GM06990 (cell line): ENCODE measurements at regions not wholly inside any gene's neighbourhood (a gene's known extent, or its start where the extent isn't known, plus 50 kb on each side); places are given as distances from the start of the nearest gene placed in this dataset.

Source experiments
- DNase-seq: peaks from one replicate; pipeline ENCODE4 v3.0.0-alpha.2; 2011; ENCODE audit not compliant: insufficient read length; ENCODE audit errors: extremely low read depth
- H3K27me3 ChIP-seq: replicated peaks from 2 replicates; pipeline ENCODE4 v1.6.0; 2011; ENCODE audit warnings: low read length; ENCODE audit not compliant: control insufficient read depth, insufficient read depth
- H3K36me3 ChIP-seq: 2 replicates; pipeline ENCODE4 v1.5.1; 2011; ENCODE audit warnings: low read length; ENCODE audit not compliant: control insufficient read depth, insufficient read depth
- H3K4me3 ChIP-seq: replicated peaks from 2 replicates; pipeline ENCODE4 v1.5.1; 2011; ENCODE audit warnings: low read depth, mild to moderate bottlenecking, control low read depth, low read length
- CTCF ChIP-seq: IDR thresholded peaks from 2 replicates; pipeline ENCODE4 v1.5.1; 2011; ENCODE audit warnings: low read length, control low read depth, mild to moderate bottlenecking, inconsistent platforms; ENCODE audit not compliant: insufficient read depth, poor library complexity, severe bottlenecking

DNA sequence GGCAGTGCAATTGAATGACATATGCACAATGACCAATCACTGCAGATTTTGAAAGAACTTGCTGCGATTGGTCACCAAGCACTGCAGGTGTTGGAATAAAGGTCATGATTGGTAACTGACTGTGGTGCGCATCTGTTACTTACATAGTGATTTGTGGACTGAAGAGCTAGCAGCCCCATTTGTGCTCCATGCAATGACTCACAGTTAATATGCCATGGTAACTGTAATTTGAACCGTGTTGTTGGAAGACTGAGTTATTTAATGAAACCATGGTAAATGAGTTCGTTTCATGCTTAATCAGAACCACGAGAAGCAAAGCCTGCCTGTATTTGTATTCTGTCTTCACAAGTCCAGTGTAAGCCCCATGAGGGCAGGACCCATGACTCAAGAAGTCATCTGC is 220.5 kb downstream of the TJP1 start:
- no peak for TF ChIP-seq CTCF
- Histone ChIP-seq H3K27me3 (no peaks in the 10 kb centered on the region), H3K4me3 (no peak overlapping the region), H3K36me3 (no peaks in the 10 kb centered on the region)
- no peak for DNase-seq

- no peak overlapping the region for H3K4me3 ChIP-seq
- TF ChIP-seq CTCF: no peak
- DNase-seq: no peak
- no peaks in the 10 kb centered on the region for H3K36me3 ChIP-seq
- no peaks in the 10 kb centered on the region for H3K27me3 ChIP-seq
Observed at GRCh38 chr15:29600262-29600661, 222.0 kb downstream of the TJP1 start.

DNA sequence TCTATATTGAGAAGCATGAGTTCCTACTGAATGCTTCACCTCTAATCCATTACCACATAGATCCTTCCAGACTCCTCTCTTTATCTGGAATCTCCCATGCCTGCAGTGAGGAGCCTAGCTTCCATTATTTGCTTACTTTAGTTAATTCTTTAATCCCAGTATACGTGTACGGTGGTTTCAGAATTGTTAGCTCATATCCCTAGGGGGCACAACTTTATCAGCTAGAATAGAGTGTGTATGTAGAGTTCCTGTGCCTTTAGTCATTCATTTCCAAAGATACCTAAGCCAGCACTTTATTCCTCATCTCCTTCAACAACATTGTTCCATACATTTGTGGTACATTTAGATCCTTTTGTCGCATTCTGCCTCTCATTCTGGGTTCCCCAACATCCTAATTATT is 226.0 kb downstream of the TJP1 start:
- DNase-seq: no peak
- no peak for TF ChIP-seq CTCF
- no peaks in the 10 kb centered on the region for H3K36me3 ChIP-seq

GRCh38 chr15:29593629-29594028 is 228.6 kb downstream of the TJP1 start:
- TF ChIP-seq CTCF: no peak
- H3K4me3 ChIP-seq: no peak overlapping the region
- no peak for DNase-seq
- H3K27me3 ChIP-seq: no peaks in the 10 kb centered on the region
- H3K36me3 ChIP-seq: no peaks in the 10 kb centered on the region

More for the DNA sequence above, 226.0 kb downstream of the TJP1 start:
- Histone ChIP-seq H3K27me3 (no peaks in the 10 kb centered on the region), H3K4me3 (no peak overlapping the region)

DNA sequence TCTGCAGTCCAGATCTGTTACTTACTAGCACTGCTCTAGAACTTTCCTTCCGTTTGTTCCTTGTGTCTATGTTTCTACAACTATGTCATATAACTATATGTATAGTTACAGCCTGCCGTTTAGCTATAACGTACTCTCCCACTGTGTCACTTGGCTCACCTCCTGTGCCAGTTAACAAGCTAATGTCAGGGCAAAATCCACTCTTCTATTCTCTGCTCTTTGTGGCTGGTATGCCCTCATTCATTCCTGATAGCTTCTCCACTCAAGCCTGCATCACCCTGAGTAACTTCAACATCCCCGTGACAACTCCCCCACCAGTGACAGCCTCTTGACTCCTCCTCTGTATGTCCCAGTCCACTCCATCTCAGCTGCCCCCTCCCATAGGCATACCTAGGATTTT is 229.2 kb downstream of the TJP1 start:
- no peak for TF ChIP-seq CTCF
- Histone ChIP-seq H3K27me3 (no peaks in the 10 kb centered on the region), H3K36me3 (no peaks in the 10 kb centered on the region), H3K4me3 (no peak overlapping the region)
- DNase-seq: no peak

DNA sequence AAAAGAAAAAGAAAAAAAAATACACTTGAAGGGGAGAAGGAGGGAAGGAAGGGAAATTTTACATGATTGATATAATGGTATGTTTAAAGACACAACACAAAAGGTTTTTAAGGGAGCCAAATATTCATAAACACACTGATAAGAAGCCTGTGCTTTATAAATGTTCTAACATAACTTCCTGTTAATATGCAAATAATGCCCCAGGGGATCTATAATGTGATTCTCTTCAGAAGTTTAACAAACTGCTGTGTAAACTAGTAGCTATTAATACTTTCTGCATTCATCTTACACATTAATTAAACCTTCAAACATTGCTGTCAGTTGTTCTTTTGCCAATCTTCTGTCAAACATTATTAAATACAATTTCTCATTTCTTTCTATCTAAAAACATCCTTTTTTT is 231.6 kb downstream of the TJP1 start:
- H3K27me3 ChIP-seq: no peaks in the 10 kb centered on the region
- no peaks in the 10 kb centered on the region for H3K36me3 ChIP-seq
- DNase-seq: no peak
- no peak overlapping the region for H3K4me3 ChIP-seq
- no peak for TF ChIP-seq CTCF
